HFFc6 (cell line): ENCODE measurements at regions not wholly inside any gene's neighbourhood (a gene's known extent, or its start where the extent isn't known, plus 50 kb on each side); places are given as distances from the start of the nearest gene placed in this dataset.
A peak's percentile ranks its signal among the peaks of the same experiment; 100 is the strongest.

ENCODE experiments used
- DNase-seq: peaks from one replicate; pipeline ENCODE4 v3.0.0-alpha.2; 2018
- H3K27ac Mint-ChIP-seq: 2 replicates; pipeline ENCODE4 v1.8.0; 2020; ENCODE audit warnings: mild to moderate bottlenecking, mixed read lengths
- H3K27me3 Mint-ChIP-seq: 2 replicates; pipeline ENCODE4 v1.8.0; 2021; ENCODE audit warnings: mild to moderate bottlenecking, moderate library complexity, mixed read lengths; ENCODE audit not compliant: insufficient read depth
- H3K36me3 Mint-ChIP-seq: 2 replicates; pipeline ENCODE4 v1.8.0; 2021; ENCODE audit warnings: low read depth, mixed read lengths
- H3K4me1 Mint-ChIP-seq: 2 replicates; pipeline ENCODE4 v1.8.0; 2020; ENCODE audit warnings: low read depth, mixed read lengths
- H3K4me3 Mint-ChIP-seq: 2 replicates; pipeline ENCODE4 v1.8.0; 2020; ENCODE audit warnings: mild to moderate bottlenecking, moderate library complexity, mixed read lengths
- H3K9me3 Mint-ChIP-seq: 2 replicates; pipeline ENCODE4 v1.8.0; 2020; ENCODE audit warnings: mild to moderate bottlenecking, mixed read lengths
- TF ChIP-seq, protein P1 (sequence below): fragments of 200-600 bp; sonication (generic); IDR thresholded peaks from 2 replicates; pipeline ENCODE4 v1.5.0; 2021; ENCODE audit warnings: antibody characterized with exemption, mild to moderate bottlenecking

DNA sequence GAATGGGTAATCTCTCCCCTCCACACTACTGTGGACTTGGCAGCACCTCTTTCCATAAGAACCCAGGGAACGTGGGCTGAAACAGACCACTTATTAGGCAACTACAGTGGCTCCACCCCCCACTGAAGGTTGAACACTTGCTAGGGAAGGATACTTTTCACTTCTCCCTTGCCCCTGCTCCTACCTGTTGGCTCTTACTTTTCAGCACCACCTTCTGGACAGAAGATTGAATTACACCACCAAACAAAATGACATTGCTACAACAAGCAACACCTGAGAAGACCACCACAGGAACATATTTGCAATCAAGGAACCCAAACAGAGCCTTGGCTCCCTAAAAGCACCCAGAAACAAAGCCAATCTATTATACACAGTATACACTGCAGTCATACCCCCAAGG lies 132.1 kb upstream of the CXCL13 start:
- DNase-seq, result peak; percentile 10
- no peaks in the 10 kb centered on the region for H3K36me3 Mint-ChIP-seq

DNA sequence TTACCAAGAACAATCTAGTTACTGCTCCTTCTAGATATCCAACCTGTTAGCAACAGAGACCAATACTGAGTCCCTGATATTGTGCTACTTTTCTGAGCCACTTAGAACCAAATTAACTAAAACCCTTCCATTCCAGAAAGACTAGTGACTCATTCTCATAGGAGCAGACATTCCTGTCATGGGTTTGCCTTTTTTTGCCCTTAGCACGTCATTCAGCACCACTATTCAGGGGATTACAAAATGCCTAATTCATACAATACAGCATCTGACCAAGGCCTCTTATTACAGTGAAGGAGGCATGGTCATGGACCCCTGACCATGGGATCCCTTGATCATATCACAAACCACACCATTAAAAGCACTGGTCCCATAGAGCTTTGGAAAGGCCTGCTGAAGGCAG lies 123.8 kb upstream of the CXCL13 start:
- Mint-ChIP-seq H3K4me1 (no peaks in the 10 kb centered on the region), H3K4me3 (no peak overlapping the region), H3K27ac (no peak overlapping the region), H3K36me3 (no peaks in the 10 kb centered on the region), H3K27me3 (peaks cover 4% of the 10 kb centered on the region; the same call in 1 of the 2 replicates), H3K9me3 (no peaks in the 10 kb centered on the region)
- peak; percentile 25 for DNase-seq
- TF ChIP-seq, protein P1, sequence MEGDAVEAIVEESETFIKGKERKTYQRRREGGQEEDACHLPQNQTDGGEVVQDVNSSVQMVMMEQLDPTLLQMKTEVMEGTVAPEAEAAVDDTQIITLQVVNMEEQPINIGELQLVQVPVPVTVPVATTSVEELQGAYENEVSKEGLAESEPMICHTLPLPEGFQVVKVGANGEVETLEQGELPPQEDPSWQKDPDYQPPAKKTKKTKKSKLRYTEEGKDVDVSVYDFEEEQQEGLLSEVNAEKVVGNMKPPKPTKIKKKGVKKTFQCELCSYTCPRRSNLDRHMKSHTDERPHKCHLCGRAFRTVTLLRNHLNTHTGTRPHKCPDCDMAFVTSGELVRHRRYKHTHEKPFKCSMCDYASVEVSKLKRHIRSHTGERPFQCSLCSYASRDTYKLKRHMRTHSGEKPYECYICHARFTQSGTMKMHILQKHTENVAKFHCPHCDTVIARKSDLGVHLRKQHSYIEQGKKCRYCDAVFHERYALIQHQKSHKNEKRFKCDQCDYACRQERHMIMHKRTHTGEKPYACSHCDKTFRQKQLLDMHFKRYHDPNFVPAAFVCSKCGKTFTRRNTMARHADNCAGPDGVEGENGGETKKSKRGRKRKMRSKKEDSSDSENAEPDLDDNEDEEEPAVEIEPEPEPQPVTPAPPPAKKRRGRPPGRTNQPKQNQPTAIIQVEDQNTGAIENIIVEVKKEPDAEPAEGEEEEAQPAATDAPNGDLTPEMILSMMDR, result no peak

More for the DNA sequence above, 132.1 kb upstream of the CXCL13 start:
- Mint-ChIP-seq H3K4me3 (no peak overlapping the region), H3K27ac (no peak overlapping the region), H3K27me3 (peaks cover 10% of the 10 kb centered on the region; the same call in 1 of the 2 replicates), H3K9me3 (no peaks in the 10 kb centered on the region), H3K4me1 (no peaks in the 10 kb centered on the region)
- TF ChIP-seq, protein P1, result peak; percentile 73

DNA sequence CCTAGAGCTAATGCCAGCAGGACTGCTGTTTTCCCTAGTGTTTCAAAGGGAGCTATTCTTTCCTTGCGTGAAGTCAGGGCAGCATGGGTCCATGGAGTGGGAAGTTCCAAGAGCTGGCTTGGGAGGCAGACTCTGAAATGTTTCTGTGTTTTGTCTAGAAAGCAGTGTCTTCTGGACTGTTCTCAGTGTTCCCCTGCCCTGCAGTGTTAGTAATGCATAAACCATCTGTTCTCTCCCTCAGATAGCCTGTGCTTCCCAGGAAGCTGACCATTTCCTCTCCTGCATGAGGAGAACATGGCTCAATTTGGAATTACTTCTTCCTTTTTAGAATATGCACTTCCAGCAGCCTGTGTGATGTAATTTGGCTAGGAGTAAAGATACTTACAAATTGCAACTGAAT lies 116.7 kb upstream of the CXCL13 start:
- TF ChIP-seq, protein P1, result no peak
- Mint-ChIP-seq H3K36me3 (no peaks in the 10 kb centered on the region), H3K9me3 (no peaks in the 10 kb centered on the region), H3K4me3 (no peak overlapping the region), H3K27me3 (no peaks in the 10 kb centered on the region; the same call in 1 of the 2 replicates), H3K27ac (no peak overlapping the region), H3K4me1 (peaks cover 6% of the 10 kb centered on the region)
- no peak for DNase-seq

DNA sequence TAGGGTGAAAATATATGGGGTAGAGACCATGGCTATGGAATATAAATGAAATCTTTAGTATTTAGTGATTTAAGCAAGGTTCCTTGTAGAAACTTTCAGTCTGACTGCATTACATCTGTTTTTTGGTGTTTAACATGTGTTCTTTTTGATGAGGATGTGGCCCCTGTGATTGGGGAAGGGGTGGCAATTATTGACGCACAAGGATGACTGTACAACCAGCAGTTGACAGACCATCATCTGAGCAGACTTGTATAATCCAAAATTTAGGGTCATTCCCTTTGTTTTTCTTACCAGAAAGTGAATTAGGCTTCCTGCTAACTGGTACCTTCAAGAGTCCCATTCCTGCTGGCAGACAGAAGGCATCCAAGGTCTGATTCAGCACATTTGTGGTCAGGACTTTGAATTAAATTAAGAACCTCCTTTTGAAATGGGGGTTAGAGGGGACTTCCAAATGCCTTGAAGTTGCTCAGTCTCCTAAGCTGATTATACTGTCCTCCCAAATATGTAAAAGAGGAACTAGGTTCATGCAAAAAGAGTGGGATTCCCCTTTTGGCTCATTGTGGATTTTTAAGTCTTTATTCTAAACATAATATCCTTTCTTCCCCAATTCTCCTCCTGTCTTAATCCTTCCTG lies 112.4 kb upstream of the CXCL13 start:
- no peak for DNase-seq
- H3K27ac Mint-ChIP-seq, result no peak overlapping the region
- H3K36me3 Mint-ChIP-seq, result no peaks in the 10 kb centered on the region
- TF ChIP-seq, protein P1, result no peak
- no peaks in the 10 kb centered on the region for H3K9me3 Mint-ChIP-seq
- peaks cover 9% of the 10 kb centered on the region for H3K27me3 Mint-ChIP-seq
- H3K4me3 Mint-ChIP-seq, result no peak overlapping the region
- H3K4me1 Mint-ChIP-seq, result peaks cover 12% of the 10 kb centered on the region

DNA sequence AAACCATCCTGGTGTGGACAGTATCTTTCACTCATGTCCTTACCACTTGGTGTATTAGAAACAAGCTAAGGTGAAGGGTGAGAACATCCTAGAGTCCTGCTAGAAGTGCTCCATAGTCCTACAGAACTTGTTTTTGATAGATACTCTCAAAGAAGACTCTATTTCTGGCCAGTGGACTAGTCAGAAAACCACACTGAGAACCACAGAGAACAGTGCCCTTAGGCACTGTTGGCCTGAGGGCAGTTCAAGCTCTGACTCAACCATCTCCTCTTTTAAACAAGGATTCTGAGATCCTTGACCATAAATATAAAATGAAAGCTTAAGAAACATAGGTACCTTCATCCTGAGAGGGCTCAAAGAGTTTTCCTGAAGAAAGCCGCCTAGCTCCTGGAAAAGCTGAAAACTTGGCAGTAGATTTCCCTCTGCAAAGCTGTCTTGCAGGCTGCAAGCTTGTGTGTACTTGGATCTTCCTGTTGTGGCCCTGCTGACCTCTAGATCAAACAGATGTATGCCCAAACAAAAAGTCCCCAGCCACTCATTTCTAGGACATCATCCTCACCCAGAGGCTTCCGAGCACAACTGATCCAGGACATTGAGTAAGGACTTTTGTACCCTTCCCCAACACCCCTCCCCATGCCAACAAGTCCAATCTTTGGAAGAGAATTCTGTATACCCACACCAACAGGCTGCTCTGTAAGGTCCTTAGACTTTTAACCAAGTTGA lies 111.6 kb upstream of the CXCL13 start:
- Mint-ChIP-seq H3K27ac (no peak overlapping the region), H3K27me3 (peaks cover 9% of the 10 kb centered on the region), H3K9me3 (no peaks in the 10 kb centered on the region), H3K4me1 (peaks cover 12% of the 10 kb centered on the region), H3K4me3 (no peak overlapping the region), H3K36me3 (no peaks in the 10 kb centered on the region)
- TF ChIP-seq, protein P1, result no peak
- DNase-seq, result peak; percentile 32
